HEK293T (cell line): ENCODE measurements at regions not wholly inside any gene's neighbourhood (a gene's known extent, or its start where the extent isn't known, plus 50 kb on each side); places are given as distances from the start of the nearest gene placed in this dataset.

Source experiments
- ARNT ChIP-seq: fragments of 450-650 bp; IDR thresholded peaks from 2 replicates; pipeline ENCODE4 v1.6.1; 2017; ENCODE audit warnings: mild to moderate bottlenecking
- BHLHE40 ChIP-seq: fragments of 450-650 bp; IDR thresholded peaks from 2 replicates; pipeline ENCODE4 v1.6.1; 2016; ENCODE audit warnings: mild to moderate bottlenecking, moderate library complexity, borderline replicate concordance
- ELF4 ChIP-seq: fragments of 450-650 bp; IDR thresholded peaks from 2 replicates; pipeline ENCODE4 v1.6.1; 2017; ENCODE audit warnings: antibody characterized with exemption
- FOXA1 ChIP-seq: fragments of 450-650 bp; IDR thresholded peaks from 2 replicates; pipeline ENCODE4 v1.6.1; 2016; ENCODE audit warnings: mild to moderate bottlenecking
- FOXK2 ChIP-seq: fragments of 450-650 bp; IDR thresholded peaks from 2 replicates; pipeline ENCODE4 v1.6.1; 2016; ENCODE audit warnings: mild to moderate bottlenecking
- FOXM1 ChIP-seq: fragments of 450-650 bp; IDR thresholded peaks from 2 replicates; pipeline ENCODE4 v1.6.1; 2017; ENCODE audit warnings: mild to moderate bottlenecking, borderline replicate concordance
- HDGF ChIP-seq: fragments of 450-650 bp; IDR thresholded peaks from 2 replicates; pipeline ENCODE4 v1.6.1; 2017; ENCODE audit warnings: antibody characterized with exemption, borderline replicate concordance
- LEF1 ChIP-seq: fragments of 450-650 bp; IDR thresholded peaks from 2 replicates; pipeline ENCODE4 v1.6.1; 2017; ENCODE audit warnings: mild to moderate bottlenecking, borderline replicate concordance
- NFRKB ChIP-seq: fragments of 450-650 bp; IDR thresholded peaks from 2 replicates; pipeline ENCODE4 v1.6.1; 2016; ENCODE audit warnings: mild to moderate bottlenecking, moderate library complexity
- PKNOX1 ChIP-seq: fragments of 450-650 bp; IDR thresholded peaks from 2 replicates; pipeline ENCODE4 v1.6.1; 2016
- SP1 ChIP-seq: fragments of 450-650 bp; IDR thresholded peaks from 2 replicates; pipeline ENCODE4 v1.6.1; 2017
- SUZ12 ChIP-seq: fragments of 450-650 bp; IDR thresholded peaks from 2 replicates; pipeline ENCODE4 v1.6.1; 2016; ENCODE audit warnings: mild to moderate bottlenecking
- ZNF384 ChIP-seq: fragments of 450-650 bp; IDR thresholded peaks from 2 replicates; pipeline ENCODE4 v1.6.1; 2016

- no peak for TF ChIP-seq SP1
- no peak for TF ChIP-seq PKNOX1
- no peak for TF ChIP-seq FOXA1
- no peak for TF ChIP-seq ARNT
- no peak for TF ChIP-seq BHLHE40
- no peak for TF ChIP-seq NFRKB
- no peak for TF ChIP-seq FOXM1
- TF ChIP-seq FOXK2 = no peak
- no peak for TF ChIP-seq SUZ12
- TF ChIP-seq ELF4 = no peak
- TF ChIP-seq ZNF384 = no peak
- TF ChIP-seq LEF1 = no peak
- no peak for TF ChIP-seq HDGF
These were observed 121.4 kb upstream of the NFIA start for GRCh38 chr1:60960891-60961461.
